BE2C (cell line): ENCODE measurements at regions not wholly inside any gene's neighbourhood (a gene's known extent, or its start where the extent isn't known, plus 50 kb on each side); places are given as distances from the start of the nearest gene placed in this dataset.

Experiments used
- DNase-seq: peaks from one replicate; pipeline ENCODE4 v3.0.0-alpha.2; 2020
- H3K27me3 ChIP-seq: fragments of 250-450 bp; sonication (Bioruptor Pico); 2 replicates; pipeline ENCODE4 v1.5.1; 2020; ENCODE audit warnings: mild to moderate bottlenecking
- H3K36me3 ChIP-seq: fragments of 250-450 bp; sonication (Bioruptor Pico); 2 replicates; pipeline ENCODE4 v1.5.1; 2020; ENCODE audit warnings: mild to moderate bottlenecking
- H3K4me1 ChIP-seq: fragments of 250-450 bp; sonication (Bioruptor Pico); 2 replicates; pipeline ENCODE4 v1.5.1; 2020
- H3K4me3 ChIP-seq: 2 replicates; pipeline ENCODE4 v1.5.1; 2011; ENCODE audit warnings: low read depth, low read length
- H3K9me3 ChIP-seq: fragments of 250-450 bp; sonication (Bioruptor Pico); 2 replicates; pipeline ENCODE4 v1.5.1; 2020
- CTCF ChIP-seq: IDR thresholded peaks from 2 replicates; pipeline ENCODE4 v1.5.1; 2012; ENCODE audit warnings: mild to moderate bottlenecking, low read depth, low read length

DNA sequence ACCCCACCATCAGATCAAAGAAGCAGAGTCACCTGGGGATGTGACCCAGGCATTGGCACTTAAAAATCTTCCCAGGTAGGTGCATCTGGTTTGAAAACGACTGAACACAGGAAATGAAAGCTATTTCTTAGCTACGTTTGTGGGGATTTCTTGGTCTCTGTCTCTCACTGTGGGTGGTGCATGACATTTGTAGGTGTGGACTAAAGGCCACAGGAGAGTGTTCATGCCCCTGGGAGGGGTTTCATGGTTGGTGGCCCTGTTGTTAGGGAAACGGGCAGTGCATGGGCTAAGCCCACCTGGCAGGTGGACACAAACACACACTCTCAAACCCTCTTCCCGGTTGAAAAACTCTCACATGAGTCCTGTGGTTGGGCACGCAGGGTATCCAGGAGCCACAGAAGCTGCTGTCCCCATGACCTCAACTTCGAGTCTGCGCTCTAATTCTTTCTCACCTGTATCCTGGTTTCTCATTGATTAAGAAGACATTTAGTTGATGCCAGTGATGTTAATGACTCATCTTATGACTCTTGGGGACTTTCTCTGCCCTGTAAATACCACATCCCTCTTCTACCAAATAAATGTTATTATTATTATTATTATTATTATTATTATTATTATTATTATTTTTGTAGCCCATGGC lies 119.4 kb downstream of the MRPS6 start:
- Histone ChIP-seq H3K4me1 (peaks cover 4% of the 10 kb centered on the region; the same call in 1 of the 2 replicates), H3K36me3 (no peaks in the 10 kb centered on the region), H3K27me3 (no peaks in the 10 kb centered on the region), H3K4me3 (no peak overlapping the region), H3K9me3 (no peaks in the 10 kb centered on the region)
- no peak for DNase-seq
- TF ChIP-seq CTCF, result no peak

- Histone ChIP-seq H3K9me3 (no peaks in the 10 kb centered on the region), H3K36me3 (no peaks in the 10 kb centered on the region), H3K4me1 (peaks cover 6% of the 10 kb centered on the region; the same call in 1 of the 2 replicates), H3K27me3 (no peaks in the 10 kb centered on the region), H3K4me3 (no peak overlapping the region)
- DNase-seq, result no peak
- no peak for TF ChIP-seq CTCF
Measured at GRCh38 chr21:34195335-34195734, 122.0 kb downstream of the MRPS6 start.

GRCh38 chr21:34196996-34197395 lies 123.6 kb downstream of the MRPS6 start:
- Histone ChIP-seq H3K9me3 (no peaks in the 10 kb centered on the region), H3K27me3 (no peaks in the 10 kb centered on the region), H3K4me1 (peaks cover 14% of the 10 kb centered on the region), H3K36me3 (no peaks in the 10 kb centered on the region), H3K4me3 (no peak overlapping the region)
- DNase-seq, result no peak
- no peak for TF ChIP-seq CTCF

DNA sequence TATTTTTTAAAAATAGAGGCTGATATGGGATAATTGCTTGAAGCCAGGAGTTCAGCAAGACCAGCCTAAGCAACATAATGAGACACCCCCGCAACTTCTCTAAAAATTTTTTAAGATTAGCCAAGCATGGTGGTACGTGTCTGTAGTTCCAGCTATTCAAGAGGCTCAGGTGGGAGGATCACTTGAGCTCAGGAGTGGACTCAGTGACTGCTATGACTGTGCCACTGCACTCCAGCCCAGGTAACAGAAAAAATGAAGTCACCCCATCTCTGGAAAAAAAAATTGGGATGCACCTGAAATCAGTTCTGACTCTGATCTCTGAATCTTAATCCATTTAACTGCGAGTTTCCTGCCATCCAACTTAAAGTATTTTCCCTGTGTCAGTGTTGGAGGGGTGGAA lies 124.2 kb downstream of the MRPS6 start:
- no peak for TF ChIP-seq CTCF
- no peaks in the 10 kb centered on the region for H3K9me3 ChIP-seq
- H3K36me3 ChIP-seq, result no peaks in the 10 kb centered on the region
- DNase-seq, result no peak
- no peak overlapping the region for H3K4me3 ChIP-seq
- peaks cover 20% of the 10 kb centered on the region for H3K4me1 ChIP-seq
- no peaks in the 10 kb centered on the region for H3K27me3 ChIP-seq

DNA sequence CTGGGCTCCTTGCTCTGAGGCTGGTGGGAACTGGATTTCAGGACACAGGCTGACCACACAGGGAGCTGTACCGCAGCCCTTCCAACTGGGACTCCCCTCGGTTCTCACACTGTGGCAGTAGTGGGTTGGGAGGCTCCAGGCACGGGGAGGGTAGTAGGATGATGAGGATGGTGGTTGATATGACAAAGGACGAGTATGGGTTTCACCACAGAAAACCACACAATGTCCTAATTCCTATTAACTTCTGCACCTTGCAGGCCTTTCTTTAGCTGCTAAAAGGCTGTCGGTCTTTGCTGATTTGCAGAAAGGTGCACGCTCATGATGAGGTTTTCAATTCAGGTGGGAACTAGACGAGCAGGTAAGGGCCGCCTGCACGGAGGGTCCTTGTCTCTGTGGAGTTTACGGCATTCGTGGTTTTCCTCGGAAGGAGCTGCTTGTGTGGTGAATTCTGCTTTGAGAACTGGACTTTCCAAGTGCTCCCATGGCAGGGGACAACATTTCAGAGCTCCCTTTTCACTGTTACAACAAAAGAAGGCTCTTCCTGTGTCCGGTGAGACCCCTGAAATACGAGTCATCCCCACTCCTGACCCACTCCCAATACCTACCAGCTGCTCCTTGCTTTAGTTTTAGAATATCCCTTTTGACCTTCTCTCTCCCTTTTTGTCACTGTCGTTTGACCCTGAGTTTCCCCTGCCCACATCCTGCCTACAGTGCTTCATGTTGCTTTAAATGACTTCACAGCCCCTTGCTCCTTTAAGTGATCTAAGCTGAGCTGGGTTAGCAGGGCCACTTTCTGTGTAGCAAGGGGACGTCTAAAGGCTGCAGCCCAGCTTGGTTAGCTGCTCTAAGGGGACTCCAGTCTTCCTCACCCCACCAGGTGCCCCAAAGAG lies 125.1 kb downstream of the MRPS6 start:
- no peaks in the 10 kb centered on the region for H3K9me3 ChIP-seq
- no peaks in the 10 kb centered on the region for H3K36me3 ChIP-seq
- peaks cover 24% of the 10 kb centered on the region for H3K4me1 ChIP-seq
- no peak for TF ChIP-seq CTCF
- H3K27me3 ChIP-seq, result no peaks in the 10 kb centered on the region
- no peak overlapping the region for H3K4me3 ChIP-seq
- no peak for DNase-seq
